Trophoblast cell (in vitro differentiated cells and primary cell): ENCODE measurements at regions not wholly inside any gene's neighbourhood (a gene's known extent, or its start where the extent isn't known, plus 50 kb on each side); places are given as distances from the start of the nearest gene placed in this dataset.
"Not testable (repeated sequence)": the region's sequence is repeated elsewhere in the genome, so short reads cannot be mapped to it uniquely, and the experiment has no call there.

Experiments
- DNase-seq, 2 donors: peaks; one replicate each; pipeline ENCODE4 v3.0.0-alpha.2; 2016
- H2AFZ ChIP-seq: 2 replicates; pipeline ENCODE4 v1.6.1; 2013; ENCODE audit warnings: low read length, moderate library complexity, mild to moderate bottlenecking; ENCODE audit not compliant: insufficient read depth, poor library complexity
- H2AK5ac ChIP-seq: 2 replicates; pipeline ENCODE4 v1.6.1; 2013; ENCODE audit warnings: mild to moderate bottlenecking, low read length
- H2BK120ac ChIP-seq: 2 replicates; pipeline ENCODE4 v1.6.1; 2013; ENCODE audit warnings: low read length, mild to moderate bottlenecking, moderate library complexity; ENCODE audit not compliant: insufficient read depth, poor library complexity
- H2BK12ac ChIP-seq: 2 replicates; pipeline ENCODE4 v1.6.1; 2013; ENCODE audit warnings: mild to moderate bottlenecking, low read length, moderate library complexity
- H2BK5ac ChIP-seq: 2 replicates; pipeline ENCODE4 v1.6.1; 2013; ENCODE audit warnings: low read length, low read depth, moderate library complexity, mild to moderate bottlenecking; ENCODE audit not compliant: poor library complexity
- H3K14ac ChIP-seq: 2 replicates; pipeline ENCODE4 v1.6.1; 2013; ENCODE audit warnings: mild to moderate bottlenecking, low read length
- H3K18ac ChIP-seq: 2 replicates; pipeline ENCODE4 v1.6.1; 2013; ENCODE audit warnings: mild to moderate bottlenecking, low read length
- H3K23ac ChIP-seq: 2 replicates; pipeline ENCODE4 v1.6.1; 2013; ENCODE audit warnings: low read length
- H3K27ac ChIP-seq: 2 replicates; pipeline ENCODE4 v1.5.1; 2013; ENCODE audit warnings: low read depth, mild to moderate bottlenecking, inconsistent platforms, low read length, moderate library complexity
- H3K27me3 ChIP-seq: 2 replicates; pipeline ENCODE4 v1.6.1; 2013; ENCODE audit warnings: inconsistent platforms, mild to moderate bottlenecking, low read length, moderate library complexity; ENCODE audit not compliant: insufficient read depth
- H3K36me3 ChIP-seq, 2 experiments: 1 replicate in 1 of 2; 2 replicates in 1 of 2; pipeline ENCODE4 v1.6.1; 2013; ENCODE audit warnings: low read length in 2 of 2, mild to moderate bottlenecking in 2 of 2, moderate library complexity in 1 of 2; ENCODE audit not compliant: insufficient read depth in 2 of 2, control insufficient read depth in 1 of 2
- H3K4ac ChIP-seq: 2 replicates; pipeline ENCODE4 v1.6.1; 2013; ENCODE audit warnings: low read depth, mild to moderate bottlenecking, low read length, moderate library complexity
- H3K4me1 ChIP-seq, 2 experiments: 1 replicate in 1 of 2; 2 replicates in 1 of 2; pipeline ENCODE4 v1.6.1; 2013; ENCODE audit warnings: low read length in 2 of 2, mild to moderate bottlenecking in 2 of 2, moderate library complexity in 1 of 2; ENCODE audit not compliant: insufficient read depth in 2 of 2, control insufficient read depth in 1 of 2
- H3K4me2 ChIP-seq: 2 replicates; pipeline ENCODE4 v1.6.1; 2013; ENCODE audit warnings: inconsistent platforms, mild to moderate bottlenecking, low read length, moderate library complexity
- H3K4me3 ChIP-seq: 2 replicates; pipeline ENCODE4 v1.5.1; 2013; ENCODE audit warnings: mild to moderate bottlenecking, low read depth, low read length, inconsistent platforms
- H3K79me1 ChIP-seq: one replicate; pipeline ENCODE4 v1.6.1; 2013; ENCODE audit warnings: low read length
- H3K79me2 ChIP-seq: 2 replicates; pipeline ENCODE4 v1.6.1; 2013; ENCODE audit warnings: low read length, mild to moderate bottlenecking; ENCODE audit not compliant: control insufficient read depth, insufficient read depth, poor library complexity
- H3K9ac ChIP-seq: 2 replicates; pipeline ENCODE4 v1.6.1; 2013; ENCODE audit warnings: mild to moderate bottlenecking, low read length
- H3K9me3 ChIP-seq: 2 replicates; pipeline ENCODE4 v1.6.1; 2013; ENCODE audit warnings: low read depth, mild to moderate bottlenecking, control low read depth, inconsistent platforms, low read length; ENCODE audit not compliant: insufficient read depth
- H4K12ac ChIP-seq: 2 replicates; pipeline ENCODE4 v1.6.1; 2013; ENCODE audit warnings: low read depth, mild to moderate bottlenecking, low read length, moderate library complexity
- H4K8ac ChIP-seq: 2 replicates; pipeline ENCODE4 v1.6.1; 2013; ENCODE audit warnings: low read depth, mild to moderate bottlenecking, low read length, moderate library complexity
- H4K91ac ChIP-seq: one replicate; pipeline ENCODE4 v1.6.1; 2013; ENCODE audit warnings: low read depth, mild to moderate bottlenecking, low read length, moderate library complexity
- WGBS: extraction: QIAGEN DNeasy Blood & Tissue Kit; methylation state at CpG from one replicate; pipeline ENCODE4 v1.1.7; 2013; ENCODE audit warnings: missing lambda C conversion rate; ENCODE audit not compliant: insufficient read length, insufficient coverage; ENCODE audit errors: extremely low coverage; 5-methylcytosine and 5-hydroxymethylcytosine counted together

GRCh38 chr1:5118292-5118691 is 463.9 kb downstream of the AJAP1 start:
- H3K27me3 ChIP-seq, H3K36me3 ChIP-seq, H3K79me2 ChIP-seq, H2AFZ ChIP-seq, H4K8ac ChIP-seq, H3K18ac ChIP-seq, H2BK5ac ChIP-seq, H4K91ac ChIP-seq, DNase-seq, H3K4me1 ChIP-seq, H2BK12ac ChIP-seq, H3K4me3 ChIP-seq, H3K14ac ChIP-seq, H3K27ac ChIP-seq, H3K79me1 ChIP-seq, H2AK5ac ChIP-seq, H3K9me3 ChIP-seq, H3K4ac ChIP-seq, H3K4me2 ChIP-seq, H4K12ac ChIP-seq, H3K23ac ChIP-seq, H2BK120ac ChIP-seq, H3K9ac ChIP-seq: not testable (repeated sequence)
- WGBS: no CpG with 5 or more reads among the region's 11 CpGs

DNA sequence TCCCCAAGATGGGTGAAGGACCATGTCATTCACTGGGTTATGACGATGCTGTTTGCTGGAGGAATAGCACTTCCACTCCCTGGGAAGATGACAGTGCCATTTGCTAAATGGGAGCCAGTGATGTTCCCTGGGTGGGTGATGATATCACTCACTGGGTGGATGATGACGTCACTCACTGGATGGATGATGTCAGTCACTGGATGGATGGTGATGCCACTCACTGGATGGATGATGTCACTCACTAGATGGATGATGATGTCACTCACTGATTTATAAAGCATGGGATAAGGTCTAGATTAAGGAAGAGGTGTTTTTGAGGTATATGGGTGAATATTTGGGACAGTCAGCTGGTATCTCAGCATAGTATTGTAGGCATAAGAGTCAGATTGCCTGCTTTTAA is 457.2 kb downstream of the AJAP1 start:
- no peak overlapping the region for H3K9ac ChIP-seq
- no peak overlapping the region for H2BK120ac ChIP-seq
- no peaks in the 10 kb centered on the region for H3K9me3 ChIP-seq
- H3K79me2 ChIP-seq: no peaks in the 10 kb centered on the region
- H2BK12ac ChIP-seq: no peak overlapping the region
- H3K4ac ChIP-seq: no peak overlapping the region
- no peak for DNase-seq
- H3K4me1 ChIP-seq: no peaks in the 10 kb centered on the region
- no peak overlapping the region for H3K27ac ChIP-seq
- no peak overlapping the region for H3K14ac ChIP-seq
- H3K36me3 ChIP-seq: no peaks in the 10 kb centered on the region
- no peaks in the 10 kb centered on the region for H3K79me1 ChIP-seq
- no CpG with 5 or more reads among the region's 2 CpGs for WGBS
- no peak overlapping the region for H4K8ac ChIP-seq
- no peak overlapping the region for H4K12ac ChIP-seq
- H3K4me3 ChIP-seq: no peak overlapping the region
- no peak overlapping the region for H2AFZ ChIP-seq
- no peak overlapping the region for H2BK5ac ChIP-seq
- no peaks in the 10 kb centered on the region for H3K27me3 ChIP-seq
- H2AK5ac ChIP-seq: no peak overlapping the region
- H3K18ac ChIP-seq: no peak overlapping the region
- no peak overlapping the region for H4K91ac ChIP-seq
- no peak overlapping the region for H3K23ac ChIP-seq
- H3K4me2 ChIP-seq: no peak overlapping the region

DNA sequence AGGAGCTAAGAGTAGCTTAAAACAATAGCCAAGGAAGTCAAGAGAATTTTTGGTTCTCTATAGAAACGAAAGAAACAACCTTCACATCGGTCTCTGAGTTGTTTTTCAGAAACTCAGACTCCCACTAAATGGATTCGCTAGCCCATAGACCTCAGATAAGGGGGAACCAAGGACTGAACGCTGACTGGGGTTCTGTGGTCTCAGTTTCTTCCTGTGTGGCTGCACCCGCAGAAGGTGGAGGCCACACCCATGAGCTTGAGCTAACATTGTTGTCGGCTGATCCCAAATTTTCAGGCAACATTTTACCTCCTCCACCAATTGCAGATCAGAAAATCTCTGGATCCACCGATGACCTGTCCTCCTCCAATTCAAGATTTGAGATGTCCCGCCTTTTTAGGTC is 456.1 kb downstream of the AJAP1 start:
- Histone ChIP-seq H4K91ac (no peak overlapping the region), H4K12ac (no peak overlapping the region), H2AK5ac (no peak overlapping the region), H3K79me1 (no peaks in the 10 kb centered on the region), H3K9me3 (no peaks in the 10 kb centered on the region), H3K4ac (no peak overlapping the region), H3K27me3 (no peaks in the 10 kb centered on the region), H3K4me3 (no peak overlapping the region), H3K36me3 (no peaks in the 10 kb centered on the region), H3K4me2 (no peak overlapping the region), H2AFZ (no peak overlapping the region), H2BK12ac (no peak overlapping the region), H3K79me2 (no peaks in the 10 kb centered on the region), H3K9ac (no peak overlapping the region), H3K27ac (no peak overlapping the region), H4K8ac (no peak overlapping the region), H3K14ac (no peak overlapping the region), H3K4me1 (no peaks in the 10 kb centered on the region), H3K23ac (no peak overlapping the region), H3K18ac (no peak overlapping the region), H2BK5ac (no peak overlapping the region), H2BK120ac (no peak overlapping the region)
- DNase-seq: no peak
- no CpG with 5 or more reads among the region's 8 CpGs for WGBS

DNA sequence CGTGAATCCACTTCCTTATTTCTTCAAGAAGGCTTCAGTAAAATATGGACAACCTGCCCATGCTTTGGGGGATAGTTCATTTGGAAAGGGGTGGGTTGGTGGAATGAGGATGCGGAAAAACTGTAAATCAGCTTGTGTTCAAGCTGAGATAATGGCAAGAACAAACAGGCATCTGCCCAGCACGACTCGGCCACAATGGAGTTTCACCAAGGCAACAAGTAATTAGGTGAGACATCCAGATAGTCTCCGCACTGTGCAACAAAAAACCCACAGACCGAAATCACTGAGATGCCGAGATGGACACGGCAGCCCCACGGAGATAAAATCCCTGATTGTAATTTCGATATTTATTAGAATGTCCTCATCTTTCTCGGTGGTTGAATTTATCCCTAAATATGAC is 455.2 kb downstream of the AJAP1 start:
- Histone ChIP-seq H3K79me2 (no peaks in the 10 kb centered on the region), H3K79me1 (no peaks in the 10 kb centered on the region), H3K9me3 (no peaks in the 10 kb centered on the region), H3K18ac (no peak overlapping the region), H2BK5ac (no peak overlapping the region), H3K4me1 (no peaks in the 10 kb centered on the region), H4K8ac (no peak overlapping the region), H3K9ac (no peak overlapping the region), H2AFZ (no peak overlapping the region), H3K4me3 (no peak overlapping the region), H3K27me3 (no peaks in the 10 kb centered on the region), H3K23ac (no peak overlapping the region), H2BK120ac (no peak overlapping the region), H3K36me3 (no peaks in the 10 kb centered on the region), H4K91ac (no peak overlapping the region), H3K4me2 (no peak overlapping the region), H3K27ac (no peak overlapping the region), H3K4ac (no peak overlapping the region), H4K12ac (no peak overlapping the region), H3K14ac (no peak overlapping the region), H2AK5ac (no peak overlapping the region), H2BK12ac (no peak overlapping the region)
- no peak for DNase-seq
- WGBS: no CpG with 5 or more reads among the region's 11 CpGs
